Right kidney (tissue), 1 donor: ENCODE measurements at regions not wholly inside any gene's neighbourhood (a gene's known extent, or its start where the extent isn't known, plus 50 kb on each side); places are given as distances from the start of the nearest gene placed in this dataset.

Experiments used
- DNase-seq: peaks from one replicate; pipeline ENCODE4 v3.0.0-alpha.2; 2016

DNA sequence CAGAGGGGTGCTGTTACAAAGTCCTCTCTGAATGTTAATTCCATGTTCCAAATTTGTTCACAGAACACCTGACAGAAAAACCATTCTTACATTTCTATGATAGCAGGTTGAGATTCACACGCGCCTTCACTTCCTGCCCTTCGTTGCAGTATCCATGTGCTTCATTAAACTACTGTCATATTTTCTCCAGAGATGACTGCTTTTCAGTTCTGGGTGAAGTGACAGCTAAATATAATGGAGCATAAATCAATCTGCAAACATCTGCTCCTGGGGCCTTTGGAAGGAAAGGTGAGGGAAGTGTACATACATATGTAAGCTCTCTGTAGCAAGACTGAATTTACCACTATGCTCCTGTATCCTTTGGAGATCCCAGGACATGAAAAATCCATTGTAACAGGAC lies 750.2 kb downstream of the HDGFL1 start:
- DNase-seq = no peak

DNA sequence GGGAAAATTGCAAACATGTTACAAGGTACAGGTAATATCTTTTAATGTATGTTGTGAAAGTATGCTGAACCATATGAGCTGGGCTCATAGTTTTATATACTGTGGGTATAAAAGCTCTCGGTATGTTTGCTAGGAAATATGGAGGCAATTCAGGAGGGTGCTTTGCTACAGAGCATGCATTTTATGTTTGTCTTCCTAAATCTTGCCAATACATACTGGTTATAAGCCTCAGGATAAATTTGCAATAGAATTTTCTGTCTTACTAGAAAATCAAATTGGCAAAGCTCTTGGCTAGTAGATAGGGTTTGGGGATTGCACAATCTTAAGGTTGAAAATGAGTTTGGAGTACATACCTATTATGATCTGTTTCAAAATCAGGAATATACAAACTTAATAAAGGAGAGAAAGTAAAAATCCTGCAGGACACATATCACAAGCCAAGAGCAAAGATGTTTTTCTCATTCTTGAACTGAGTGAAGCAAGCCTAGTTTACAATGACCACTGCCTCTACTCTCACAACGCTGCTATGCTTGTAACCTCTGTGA lies 751.2 kb downstream of the HDGFL1 start:
- no peak for DNase-seq

DNA sequence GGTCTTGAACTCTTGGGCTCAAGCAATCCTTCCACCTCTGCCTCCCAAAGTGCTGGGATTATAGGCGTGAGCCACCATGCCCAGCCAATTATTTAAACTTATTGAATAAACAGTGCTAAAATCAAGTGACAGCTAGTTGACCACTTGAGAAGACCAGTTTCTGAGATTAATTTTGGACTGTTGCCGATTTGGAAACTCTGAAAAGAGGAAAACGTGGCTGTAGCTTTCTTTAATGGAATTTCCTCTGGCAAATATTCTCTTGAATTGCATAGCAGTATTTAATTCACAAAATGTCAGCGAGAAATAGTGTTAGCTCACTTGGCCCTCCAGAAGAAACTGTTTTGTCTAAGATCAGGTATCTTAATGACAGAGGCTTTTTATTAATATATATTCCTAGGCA lies 754.5 kb downstream of the HDGFL1 start:
- no peak for DNase-seq

DNA sequence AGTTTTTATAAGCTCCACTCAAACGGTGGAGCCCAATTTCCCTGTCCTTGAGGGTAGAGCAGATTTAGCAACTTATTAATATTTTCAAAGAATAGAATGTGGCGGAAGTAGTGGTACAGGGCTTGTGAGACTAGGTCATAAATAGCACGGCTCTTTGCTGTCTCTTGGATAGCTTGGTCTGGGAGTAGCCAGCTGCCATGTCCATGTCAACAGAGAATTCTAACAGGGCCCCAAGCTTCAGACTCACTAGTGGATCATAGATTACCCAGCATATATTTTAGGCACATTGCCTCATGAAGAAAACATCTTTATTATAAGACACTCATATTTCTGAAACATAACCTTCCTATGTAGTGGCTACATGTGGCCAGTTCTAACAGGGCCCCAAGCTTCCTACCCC lies 755.7 kb downstream of the HDGFL1 start:
- DNase-seq = no peak

DNA sequence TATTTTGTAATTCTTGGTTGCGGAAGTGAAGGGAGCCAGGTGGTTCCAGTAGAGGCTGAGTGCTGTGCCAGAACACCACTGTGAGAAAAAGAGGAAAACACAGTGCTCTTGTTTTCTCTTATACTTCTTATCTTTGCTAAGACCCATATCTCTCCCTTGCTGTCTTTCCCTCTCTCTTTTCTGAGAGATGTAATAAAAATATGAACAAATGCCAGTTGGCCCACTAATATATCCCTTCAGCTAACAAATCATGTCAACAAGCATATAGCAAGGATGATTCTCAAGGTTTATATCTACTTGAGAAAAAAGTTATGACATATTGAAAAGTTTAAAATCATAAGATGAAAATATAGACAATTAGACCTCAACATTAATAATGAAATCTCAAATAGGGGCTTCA lies 758.3 kb downstream of the HDGFL1 start:
- DNase-seq = no peak

DNA sequence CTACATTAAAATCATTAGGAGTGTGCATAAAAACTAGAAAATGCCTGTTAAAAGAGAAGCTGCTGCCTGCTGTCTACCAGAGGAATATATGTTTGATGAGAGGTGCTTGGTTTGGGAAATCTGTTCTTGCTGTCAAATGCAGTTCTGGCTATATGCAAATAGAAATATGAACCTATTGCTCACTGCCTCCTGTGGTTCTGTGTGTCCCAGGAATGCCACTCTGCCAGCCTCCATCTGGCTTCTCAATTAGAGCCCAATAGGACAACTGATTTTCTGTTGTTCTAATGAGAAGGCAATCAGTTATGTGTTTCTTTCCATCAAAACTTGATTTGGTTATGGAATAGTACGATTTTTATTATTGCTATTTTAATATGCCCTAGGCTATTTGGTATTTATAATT lies 759.7 kb downstream of the HDGFL1 start:
- no peak for DNase-seq

DNA sequence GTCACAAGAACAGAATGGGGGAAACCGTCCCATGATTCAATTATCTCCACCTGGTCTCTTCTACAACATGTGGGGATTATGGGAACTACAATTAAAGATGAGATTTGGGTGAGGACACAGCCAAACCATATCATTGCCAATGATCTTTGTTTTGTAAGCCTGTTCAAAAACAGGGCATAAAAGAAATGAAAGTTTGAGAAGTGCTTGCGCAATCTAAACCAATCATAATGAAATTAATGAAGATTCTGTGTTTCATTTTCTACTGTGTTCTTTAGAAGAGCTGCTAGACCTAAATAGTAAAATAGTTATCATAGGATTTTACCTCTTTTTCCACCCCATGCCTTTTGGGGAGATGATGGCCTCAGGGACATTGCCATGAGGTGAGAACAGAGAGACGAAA lies 761.3 kb downstream of the HDGFL1 start:
- no peak for DNase-seq

DNA sequence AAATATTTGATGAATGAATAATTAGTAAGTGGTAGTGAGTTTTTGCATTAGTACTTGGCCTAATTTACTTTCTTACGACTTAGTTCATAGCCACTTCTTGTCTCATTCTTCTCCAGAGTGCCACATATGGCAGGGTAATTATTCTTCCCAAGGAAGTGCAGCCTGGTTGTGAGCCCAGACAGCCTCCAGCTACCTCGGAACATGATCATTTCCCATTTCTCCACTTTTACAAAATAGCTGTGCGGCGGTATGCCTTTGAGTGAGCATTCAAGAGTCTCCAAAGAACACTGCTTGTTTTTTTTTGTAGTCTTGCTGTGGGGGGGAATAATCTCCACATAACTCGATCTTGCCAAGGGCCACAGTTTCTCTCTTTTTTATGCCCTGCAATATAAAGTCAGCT lies 765.0 kb downstream of the HDGFL1 start:
- DNase-seq = no peak

DNA sequence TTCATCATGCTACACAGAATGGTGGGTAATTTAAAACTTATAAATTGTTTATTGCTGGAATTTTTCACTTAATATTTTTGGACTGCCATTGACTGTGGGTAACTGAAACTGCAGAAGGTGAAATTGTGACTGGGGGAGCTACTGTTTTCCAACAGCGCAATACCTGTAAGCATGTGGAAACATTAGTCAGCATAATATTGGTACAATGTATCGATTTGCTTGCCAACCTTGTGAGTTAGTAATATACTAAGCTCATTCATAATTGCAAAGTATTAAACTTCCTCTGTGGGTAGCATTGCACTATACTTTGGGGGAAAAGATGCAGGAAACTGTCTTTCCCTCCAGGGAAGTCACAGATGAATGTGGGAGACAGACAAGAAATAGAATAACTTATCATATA lies 766.5 kb downstream of the HDGFL1 start:
- no peak for DNase-seq

DNA sequence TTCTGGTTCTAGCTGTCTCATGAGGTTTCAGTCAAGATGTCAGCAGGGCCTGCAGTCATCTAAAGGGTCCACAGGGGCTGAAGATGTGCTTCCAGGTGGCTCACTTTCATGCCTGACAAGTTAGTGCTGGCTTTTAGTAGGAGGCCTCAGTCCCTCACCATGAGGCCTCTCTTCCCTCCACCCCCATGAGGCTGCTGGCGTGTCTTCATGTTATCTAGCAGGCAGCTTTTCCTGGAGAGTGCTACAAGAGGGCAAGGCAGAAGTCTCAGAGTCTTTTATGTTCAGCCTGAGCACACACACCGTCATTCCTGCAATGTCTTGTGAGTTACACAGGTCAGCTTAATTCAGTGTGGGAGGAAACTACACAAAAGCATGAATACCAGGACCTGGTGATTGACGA lies 769.9 kb downstream of the HDGFL1 start:
- no peak for DNase-seq

DNA sequence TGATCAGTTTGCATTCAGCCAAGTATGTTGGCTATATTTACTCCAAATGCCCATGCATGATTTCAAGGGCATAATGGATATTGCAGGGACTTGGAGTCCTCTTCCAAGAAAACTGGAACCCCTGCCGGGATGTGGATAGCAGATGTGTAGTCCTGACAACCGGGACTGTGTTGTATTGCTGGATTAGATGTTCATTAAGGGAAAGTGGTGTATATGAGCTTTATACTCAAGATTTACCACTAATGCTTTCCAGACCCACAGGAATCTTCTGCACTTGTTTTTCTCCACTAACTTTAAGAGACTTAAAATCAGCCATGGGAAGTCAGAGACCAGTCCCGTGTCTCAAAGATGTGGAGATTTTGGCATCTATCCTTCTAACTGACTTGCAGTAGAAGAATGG lies 770.9 kb downstream of the HDGFL1 start:
- no peak for DNase-seq

DNA sequence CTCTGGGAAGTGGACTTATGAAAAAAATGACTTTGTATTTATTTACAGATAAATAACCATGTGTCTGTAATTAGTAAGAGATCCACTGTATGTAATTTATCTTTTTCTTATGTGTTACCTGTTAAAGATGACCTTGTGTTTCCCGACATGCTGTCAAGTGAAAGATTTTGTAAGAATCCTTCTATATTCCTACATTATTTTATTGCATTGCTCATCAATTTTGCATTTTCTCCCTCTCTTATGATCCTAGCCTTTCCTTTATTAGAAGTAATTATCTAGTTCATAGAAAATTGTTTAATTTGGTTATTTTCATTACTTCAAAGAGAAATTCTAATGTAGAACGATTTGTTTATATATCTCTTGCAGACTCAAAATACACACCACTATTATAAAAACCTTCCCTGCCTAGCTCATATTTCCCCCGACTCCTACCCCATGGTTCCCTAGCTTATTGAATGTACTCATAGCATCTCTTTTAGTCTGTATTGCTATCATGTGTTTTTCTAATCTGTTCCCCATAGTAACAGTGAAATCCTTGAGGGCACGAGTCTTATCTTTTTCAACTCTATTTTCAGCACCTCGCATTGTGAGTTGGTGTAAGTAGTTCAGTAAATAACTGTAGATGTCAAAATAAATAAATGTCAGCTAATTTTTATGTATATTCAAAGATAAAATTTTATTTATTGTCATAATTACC lies 774.4 kb downstream of the HDGFL1 start:
- no peak for DNase-seq

DNA sequence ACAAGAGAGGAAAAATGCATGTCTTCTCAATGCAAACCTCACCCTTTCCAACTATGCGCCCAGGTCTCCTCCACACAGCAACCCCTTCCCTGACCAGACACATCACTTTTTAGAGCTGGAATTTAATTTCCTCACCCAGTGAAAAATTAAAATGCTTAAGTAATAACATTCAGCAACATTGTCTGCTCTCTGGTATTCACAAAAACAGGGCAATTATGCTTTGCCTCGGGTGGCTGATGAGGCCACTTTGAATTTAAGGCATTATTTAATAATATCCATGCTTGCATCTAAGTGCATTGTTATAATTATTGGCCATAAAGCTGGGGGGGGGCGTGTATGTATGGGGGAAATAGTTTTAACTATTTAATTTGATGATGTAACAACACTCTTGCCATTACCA lies 777.8 kb upstream of the NRSN1 start:
- DNase-seq = no peak

DNA sequence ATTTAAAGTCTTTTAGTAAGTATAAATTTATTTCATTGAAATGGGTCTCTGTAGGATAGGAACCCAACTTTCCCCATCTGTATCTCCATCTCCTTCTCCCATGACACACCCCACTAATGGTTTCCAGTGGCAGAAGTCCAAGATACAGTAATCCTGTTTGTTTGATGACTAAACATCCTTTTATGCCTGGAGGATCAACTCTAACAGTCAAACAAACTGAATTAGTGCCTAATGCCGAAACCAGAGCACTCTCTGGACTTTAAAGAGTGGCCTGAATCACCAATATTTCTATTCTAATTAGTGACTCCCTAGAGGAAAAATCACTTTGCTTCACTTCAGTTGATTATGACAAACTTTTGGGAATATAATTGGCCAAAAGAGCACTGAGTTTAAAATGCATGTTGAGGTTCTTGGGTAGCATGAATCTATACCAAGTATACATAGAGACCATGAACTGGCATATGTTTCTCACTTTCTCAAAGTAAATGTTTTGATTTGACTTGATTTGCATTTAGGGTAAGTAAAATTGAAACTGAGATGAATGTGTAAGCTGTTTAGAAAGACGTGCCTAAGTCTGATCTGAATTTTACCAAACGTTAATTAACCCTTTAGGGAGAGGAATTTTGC lies 776.4 kb upstream of the NRSN1 start:
- no peak for DNase-seq

DNA sequence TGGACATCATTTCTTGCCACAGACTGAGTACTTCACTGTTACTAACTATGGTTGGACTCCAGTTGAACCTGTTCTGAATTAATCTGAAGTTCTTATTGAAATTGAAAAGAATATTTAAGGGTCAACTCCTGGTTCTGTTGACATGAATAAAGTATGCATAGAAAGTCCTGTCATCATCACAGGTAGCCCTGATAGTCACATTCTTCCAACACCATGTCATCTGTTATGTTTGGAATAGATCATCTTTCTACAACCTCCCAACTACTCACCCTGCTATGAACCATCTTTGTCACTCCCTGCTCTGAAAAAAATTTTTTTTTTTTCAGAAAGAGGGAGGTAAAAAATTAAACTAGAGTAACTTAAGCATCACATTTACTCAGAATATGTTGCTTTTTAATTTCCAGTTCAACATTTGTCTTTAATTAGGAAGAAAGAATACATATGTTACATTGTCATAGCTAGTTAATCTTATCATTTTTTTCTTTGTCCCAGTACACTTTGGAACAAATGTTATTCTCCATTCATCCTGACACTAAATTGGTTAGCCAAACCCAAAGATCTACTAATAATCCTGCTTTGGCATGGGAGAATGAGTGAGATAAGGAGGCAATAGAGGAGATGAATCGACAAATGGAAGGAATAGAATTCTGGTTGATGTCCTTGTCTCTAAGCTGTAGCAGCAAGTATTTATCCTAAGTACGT lies 775.1 kb upstream of the NRSN1 start:
- no peak for DNase-seq

DNA sequence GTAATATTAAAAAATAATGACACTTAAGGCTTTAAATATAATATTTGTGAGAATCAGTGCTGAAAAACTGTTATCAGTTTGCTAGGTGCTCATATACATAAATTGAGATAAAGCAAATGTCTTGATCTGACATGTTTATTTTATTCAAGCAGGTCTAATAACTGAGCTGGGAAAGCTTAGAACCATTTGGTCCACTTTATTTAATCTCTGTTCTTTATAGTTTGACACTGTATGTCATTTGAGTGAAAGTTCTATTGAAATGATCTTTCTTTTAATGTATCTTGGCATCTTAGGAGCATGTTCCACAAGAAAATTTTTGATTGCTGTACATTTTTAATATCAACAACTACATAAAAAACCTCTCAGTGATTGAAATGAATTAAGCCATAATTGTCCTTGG lies 772.0 kb upstream of the NRSN1 start:
- no peak for DNase-seq

DNA sequence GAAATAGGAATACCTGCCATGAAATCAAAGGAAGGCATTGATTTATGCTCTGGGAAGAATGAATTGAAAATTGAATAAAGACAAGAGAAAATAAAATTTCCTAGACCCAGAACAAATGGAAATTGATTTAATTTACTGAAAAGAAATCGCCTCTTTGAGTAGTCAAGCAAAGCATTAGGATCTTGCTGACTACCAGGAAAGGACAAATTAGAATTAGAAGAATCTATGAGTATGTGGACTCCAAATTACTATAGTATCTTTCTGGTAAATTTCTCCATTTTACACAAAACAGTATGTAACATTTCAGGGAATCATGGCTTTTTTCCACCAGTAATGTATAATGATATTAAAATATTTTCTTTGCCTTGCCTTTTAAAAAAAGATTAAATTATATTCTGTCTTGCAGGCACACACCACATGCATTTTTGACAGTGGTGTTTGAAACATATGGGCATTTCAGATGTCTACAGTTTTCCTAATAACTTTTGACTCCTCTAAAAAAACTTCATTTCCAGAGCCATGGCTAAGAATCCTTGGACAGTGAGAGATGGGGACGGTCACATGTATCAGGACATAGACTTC lies 768.7 kb upstream of the NRSN1 start:
- DNase-seq = no peak

DNA sequence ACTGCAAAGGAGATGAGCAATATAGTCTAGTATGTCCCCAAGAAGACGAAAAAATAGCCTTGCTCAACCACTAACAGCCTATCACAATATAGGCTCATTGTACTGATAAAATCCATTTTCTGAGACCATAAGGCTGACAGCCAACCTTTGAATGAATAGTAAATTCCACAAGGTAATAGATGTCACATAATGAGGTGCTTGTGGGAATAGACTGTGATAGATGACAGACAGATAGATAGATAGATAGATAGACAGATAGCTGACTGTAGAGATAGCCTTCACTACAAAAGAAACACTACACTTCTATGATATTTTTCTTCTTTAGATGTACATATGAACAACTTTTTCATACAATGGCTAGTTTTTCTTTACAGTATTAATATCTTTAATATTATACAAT lies 760.3 kb upstream of the NRSN1 start:
- no peak for DNase-seq

DNA sequence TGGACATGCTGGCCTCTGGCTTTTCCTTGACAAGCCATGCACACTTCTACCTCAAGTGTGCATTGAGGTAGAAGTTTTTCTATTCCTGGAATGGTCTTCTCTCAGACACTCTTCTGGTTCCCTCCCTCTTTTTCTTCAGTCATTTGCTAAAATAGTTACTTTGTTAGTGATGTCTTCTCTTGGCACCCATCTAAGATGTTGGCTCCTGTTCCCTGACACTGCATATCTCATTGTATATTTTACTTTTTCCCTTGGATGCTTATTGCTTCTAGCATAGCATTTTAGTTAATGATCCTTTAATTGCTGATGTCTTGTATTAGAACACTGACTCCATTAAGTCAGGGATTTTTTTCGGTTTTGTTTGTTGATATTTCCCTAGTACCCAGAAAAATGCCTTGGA lies 758.7 kb upstream of the NRSN1 start:
- no peak for DNase-seq

DNA sequence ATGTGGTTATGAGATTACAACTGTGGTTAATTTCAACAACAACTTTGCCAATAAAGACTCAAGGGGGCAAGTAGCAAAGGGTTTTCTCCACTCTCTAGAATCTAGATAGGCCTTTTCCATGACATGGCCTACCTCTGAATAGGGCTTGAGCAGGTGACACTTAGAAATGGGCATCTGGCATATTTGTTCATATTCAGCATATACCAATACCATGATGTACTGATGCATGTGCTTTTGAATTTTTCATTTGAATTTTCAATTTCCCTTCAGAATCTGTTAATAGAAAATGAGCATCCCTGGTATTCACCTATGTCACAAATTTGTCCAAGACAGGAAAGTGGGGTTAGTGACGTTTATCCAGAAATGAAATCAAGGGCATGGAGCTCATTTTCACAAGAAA lies 757.5 kb upstream of the NRSN1 start:
- no peak for DNase-seq

DNA sequence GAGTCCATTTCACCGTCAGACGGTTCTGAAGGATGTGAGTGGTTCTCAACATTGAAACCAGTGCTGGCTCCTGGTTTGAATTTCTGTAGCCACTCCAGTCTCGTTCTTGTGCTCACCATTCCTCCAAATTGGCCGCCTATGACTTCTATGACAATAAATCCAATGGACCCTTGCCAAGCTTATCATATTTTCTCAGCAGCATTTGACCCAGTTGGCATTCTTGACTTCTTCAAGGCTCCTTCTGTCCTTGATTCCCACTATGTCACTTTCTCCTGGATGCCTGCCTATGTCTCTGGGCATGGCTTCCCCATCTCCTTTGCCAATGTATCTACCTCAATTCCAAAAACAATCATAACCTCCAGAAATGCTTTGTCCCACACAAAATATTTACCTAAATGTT lies 756.0 kb upstream of the NRSN1 start:
- DNase-seq = no peak

DNA sequence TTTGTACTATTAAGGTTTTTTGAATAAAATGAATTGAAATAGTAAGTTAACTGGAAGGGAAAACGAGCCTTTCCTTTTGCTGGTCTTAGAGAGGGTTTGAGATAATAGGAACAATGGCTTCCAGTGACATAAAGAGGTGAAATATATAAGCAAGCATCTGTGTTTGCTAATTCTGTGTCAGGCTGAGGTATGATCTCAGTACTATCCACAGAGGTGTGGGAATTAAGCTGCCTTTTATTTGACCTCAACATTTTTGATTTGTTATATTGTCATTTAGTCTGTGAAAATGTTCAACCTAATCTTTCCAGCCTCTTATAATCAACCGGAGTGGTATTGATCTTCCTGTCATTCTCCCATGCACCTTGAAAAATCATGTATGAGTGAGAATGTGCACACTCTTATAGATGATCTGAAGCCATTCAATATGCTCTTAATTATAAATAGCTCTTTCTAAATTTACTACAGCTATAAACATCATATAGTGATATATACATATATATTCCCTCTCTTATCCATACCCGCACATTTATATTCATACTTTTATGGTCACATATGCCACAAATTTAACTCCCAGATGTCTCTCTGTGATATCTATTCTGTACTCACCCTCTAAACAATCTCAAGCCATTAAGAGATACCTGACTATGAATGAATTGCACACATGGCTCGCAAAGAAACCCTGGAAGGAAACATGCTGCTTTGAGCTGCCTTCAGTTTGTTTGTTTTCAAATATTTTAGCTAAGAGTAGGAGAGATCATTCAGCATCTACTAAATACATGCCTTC lies 754.7 kb upstream of the NRSN1 start:
- DNase-seq = no peak

DNA sequence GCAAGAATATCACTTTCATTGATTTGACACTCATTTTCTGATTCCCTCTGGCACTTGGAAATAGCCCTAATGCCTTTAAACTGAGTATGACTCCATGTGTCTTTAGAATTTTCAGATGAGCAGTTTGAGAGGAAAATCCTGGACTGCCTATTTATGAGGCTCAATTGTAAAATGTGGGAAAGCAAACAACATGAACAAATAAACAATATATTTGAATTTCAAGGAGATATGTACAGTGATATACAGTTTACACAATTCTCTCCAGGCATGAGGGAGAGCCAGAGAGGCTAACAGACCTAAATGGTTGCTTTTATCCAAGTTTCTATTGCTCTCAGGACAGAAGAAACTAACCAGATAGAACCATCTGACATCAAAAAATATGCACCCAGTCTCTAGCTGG lies 748.2 kb upstream of the NRSN1 start:
- no peak for DNase-seq
